ENCODE measurements at regions not wholly inside any gene's neighbourhood (a gene's known extent, or its start where the extent isn't known, plus 50 kb on each side); places are given as distances from the start of the nearest gene placed in this dataset.

GRCh38 chr16:60459463-60459862 lies 1576.8 kb downstream of the CDH8 start:
- no peak overlapping the region for H2AFZ ChIP-seq (ENCODE audit: low read depth, low read length, severe bottlenecking)

GRCh38 chr16:60458255-60458654 lies 1578.0 kb downstream of the CDH8 start:
- TF ChIP-seq CTCF (IDR thresholded peaks at IDR 0.05; ENCODE audit: insufficient read depth, low read length, poor library complexity, severe bottlenecking) (no peak), EZH2phosphoT487 (conservative IDR thresholded peaks at IDR 0.05; ENCODE audit: low read length) (no peak)
- no peak overlapping the region for H3K4me2 ChIP-seq (ENCODE audit: low read depth, low read length, poor library complexity, severe bottlenecking)
- H4K20me1 ChIP-seq (ENCODE audit: low read depth, low read length) = no peaks in the 10 kb centered on the region
- H3K27me3 ChIP-seq (ENCODE audit: low read length) = no peaks in the 10 kb centered on the region
- no peaks in the 10 kb centered on the region for H3K79me2 ChIP-seq (ENCODE audit: insufficient read depth, low read length)
- H3K36me3 ChIP-seq (ENCODE audit: low read length) = no peaks in the 10 kb centered on the region
- H3K27ac ChIP-seq (ENCODE audit: low read depth, low read length) = no peak overlapping the region
- H3K9me3 ChIP-seq (ENCODE audit: insufficient read depth, low read length) = 0 out of 2 replicates have a peak, but pooled peaks cover 7% of the 10 kb centered on the region
- H2AFZ ChIP-seq (ENCODE audit: low read depth, low read length, severe bottlenecking) = no peak overlapping the region
- H3K9me2 ChIP-seq (replicated peaks; ENCODE audit: insufficient read depth, low read length) = no peaks in the 10 kb centered on the region
- H3K9ac ChIP-seq (ENCODE audit: low read length) = no peak overlapping the region
- no peak overlapping the region for H3K4me3 ChIP-seq (ENCODE audit: insufficient read depth, low read length, poor library complexity, severe bottlenecking)
- no peaks in the 10 kb centered on the region for H3F3A ChIP-seq (ENCODE audit: insufficient read depth)

More at GRCh38 chr16:60459463-60459862, 1576.8 kb downstream of the CDH8 start:
- Histone ChIP-seq H3K9me3 (ENCODE audit: insufficient read depth, low read length) (0 out of 2 replicates have a peak, but pooled peaks cover 7% of the 10 kb centered on the region), H3K27ac (ENCODE audit: low read depth, low read length) (no peak overlapping the region), H3K36me3 (ENCODE audit: low read length) (no peaks in the 10 kb centered on the region), H3F3A (ENCODE audit: insufficient read depth) (no peaks in the 10 kb centered on the region), H3K9me2 (replicated peaks; ENCODE audit: insufficient read depth, low read length) (no peaks in the 10 kb centered on the region), H3K4me3 (ENCODE audit: insufficient read depth, low read length, poor library complexity, severe bottlenecking) (no peak overlapping the region), H3K27me3 (ENCODE audit: low read length) (no peaks in the 10 kb centered on the region), H4K20me1 (ENCODE audit: low read depth, low read length) (no peaks in the 10 kb centered on the region), H3K9ac (ENCODE audit: low read length) (no peak overlapping the region), H3K79me2 (ENCODE audit: insufficient read depth, low read length) (no peaks in the 10 kb centered on the region), H3K4me2 (ENCODE audit: low read depth, low read length, poor library complexity, severe bottlenecking) (no peak overlapping the region)
- no peak for TF ChIP-seq CTCF (IDR thresholded peaks at IDR 0.05; ENCODE audit: insufficient read depth, low read length, poor library complexity, severe bottlenecking)
- no peak for TF ChIP-seq EZH2phosphoT487 (conservative IDR thresholded peaks at IDR 0.05; ENCODE audit: low read length)

- no peaks in the 10 kb centered on the region for H3K79me2 ChIP-seq (ENCODE audit: insufficient read depth, low read length)
- no peak overlapping the region for H2AFZ ChIP-seq (ENCODE audit: low read depth, low read length, severe bottlenecking)
- H4K20me1 ChIP-seq (ENCODE audit: low read depth, low read length) = no peaks in the 10 kb centered on the region
- H3K27me3 ChIP-seq (ENCODE audit: low read length) = no peaks in the 10 kb centered on the region
- no peaks in the 10 kb centered on the region for H3K36me3 ChIP-seq (ENCODE audit: low read length)
- no peak overlapping the region for H3K4me2 ChIP-seq (ENCODE audit: low read depth, low read length, poor library complexity, severe bottlenecking)
- no peaks in the 10 kb centered on the region for H3K9me2 ChIP-seq (replicated peaks; ENCODE audit: insufficient read depth, low read length)
- no peak overlapping the region for H3K27ac ChIP-seq (ENCODE audit: low read depth, low read length)
- H3K4me3 ChIP-seq (ENCODE audit: insufficient read depth, low read length, poor library complexity, severe bottlenecking) = no peak overlapping the region
- H3F3A ChIP-seq (ENCODE audit: insufficient read depth) = no peaks in the 10 kb centered on the region
- H3K9me3 ChIP-seq (ENCODE audit: insufficient read depth, low read length) = no peaks in the 10 kb centered on the region
- TF ChIP-seq EZH2phosphoT487 (conservative IDR thresholded peaks at IDR 0.05; ENCODE audit: low read length) = no peak
- no peak overlapping the region for H3K9ac ChIP-seq (ENCODE audit: low read length)
Observed at GRCh38 chr16:60452646-60453045, 1583.6 kb downstream of the CDH8 start.

DNA sequence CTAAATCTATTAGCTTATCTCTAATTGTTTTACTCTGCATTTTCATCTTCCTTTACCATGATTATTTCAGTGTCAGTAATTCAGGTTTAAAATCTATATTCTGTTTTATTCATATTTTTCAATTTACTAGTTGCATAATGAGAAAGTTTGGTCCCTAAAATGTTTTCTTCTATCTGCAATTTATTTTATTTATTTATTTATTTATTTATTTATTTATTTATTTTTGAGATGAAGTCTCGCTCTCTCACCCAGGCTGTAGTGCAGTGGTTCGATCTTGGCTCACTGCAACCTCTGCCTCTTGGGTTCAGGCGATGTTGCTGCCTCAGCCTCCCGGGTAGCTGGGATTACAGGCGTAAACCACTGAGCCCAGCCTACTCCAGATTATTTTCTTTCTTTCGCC lies 1597.3 kb downstream of the CDH8 start:
- H3K9me2 ChIP-seq (replicated peaks; ENCODE audit: insufficient read depth, low read length) = no peaks in the 10 kb centered on the region

More for the DNA sequence above, 1597.3 kb downstream of the CDH8 start:
- Histone ChIP-seq H2AFZ (ENCODE audit: low read depth, low read length, severe bottlenecking) (no peak overlapping the region), H3K9me3 (ENCODE audit: insufficient read depth, low read length) (no peaks in the 10 kb centered on the region), H3F3A (ENCODE audit: insufficient read depth) (no peaks in the 10 kb centered on the region), H3K79me2 (ENCODE audit: insufficient read depth, low read length) (no peaks in the 10 kb centered on the region), H3K9ac (ENCODE audit: low read length) (no peak overlapping the region), H4K20me1 (ENCODE audit: low read depth, low read length) (no peaks in the 10 kb centered on the region), H3K4me3 (ENCODE audit: insufficient read depth, low read length, poor library complexity, severe bottlenecking) (no peak overlapping the region), H3K27me3 (ENCODE audit: low read length) (no peaks in the 10 kb centered on the region), H3K4me2 (ENCODE audit: low read depth, low read length, poor library complexity, severe bottlenecking) (no peak overlapping the region), H3K36me3 (ENCODE audit: low read length) (no peaks in the 10 kb centered on the region), H3K27ac (ENCODE audit: low read depth, low read length) (no peak overlapping the region)
- TF ChIP-seq CTCF (IDR thresholded peaks at IDR 0.05; ENCODE audit: insufficient read depth, low read length, poor library complexity, severe bottlenecking) = no peak
- no peak for TF ChIP-seq EZH2phosphoT487 (conservative IDR thresholded peaks at IDR 0.05; ENCODE audit: low read length)

Measured in SU-DHL-6 (cell line).